Pons (tissue), 1 donor: ENCODE measurements at regions not wholly inside any gene's neighbourhood (a gene's known extent, or its start where the extent isn't known, plus 50 kb on each side); places are given as distances from the start of the nearest gene placed in this dataset.
A peak's percentile ranks its signal among the peaks of the same experiment; 100 is the strongest.
"Not testable (repeated sequence)": the region's sequence is repeated elsewhere in the genome, so short reads cannot be mapped to it uniquely, and the experiment has no call there.

Source experiments
- DNase-seq: peaks from one replicate; pipeline ENCODE4 v3.0.0-alpha.2; 2016; ENCODE audit warnings: low spot score

- DNase-seq = no peak
Observed at GRCh38 chr20:12815778-12816408, 192.9 kb upstream of the SPTLC3 start.

GRCh38 chr20:12821249-12821648 lies 187.5 kb upstream of the SPTLC3 start:
- DNase-seq = no peak

- DNase-seq = no peak
Observed at GRCh38 chr20:12823734-12824133, 185.0 kb upstream of the SPTLC3 start.

GRCh38 chr20:12824328-12825225 lies 184.2 kb upstream of the SPTLC3 start:
- DNase-seq = peak; percentile 12

GRCh38 chr20:12825226-12825595 lies 183.6 kb upstream of the SPTLC3 start:
- DNase-seq = no peak

- no peak for DNase-seq
Observed at GRCh38 chr20:12827816-12828385, 180.9 kb upstream of the SPTLC3 start.

GRCh38 chr20:12829170-12829569 lies 179.6 kb upstream of the SPTLC3 start:
- DNase-seq = no peak

GRCh38 chr20:12833861-12834260 lies 174.9 kb upstream of the SPTLC3 start:
- DNase-seq = no peak

- DNase-seq = no peak
Observed at GRCh38 chr20:12835999-12836398, 172.8 kb upstream of the SPTLC3 start.

- DNase-seq = no peak
Observed at GRCh38 chr20:12837646-12838045, 171.1 kb upstream of the SPTLC3 start.

- no peak for DNase-seq
Observed at GRCh38 chr20:12838261-12838866, 170.4 kb upstream of the SPTLC3 start.

GRCh38 chr20:12847872-12848271 lies 160.9 kb upstream of the SPTLC3 start:
- DNase-seq = no peak

- no peak for DNase-seq
Observed at GRCh38 chr20:12849225-12849910, 159.4 kb upstream of the SPTLC3 start.

GRCh38 chr20:12857643-12858042 lies 151.1 kb upstream of the SPTLC3 start:
- not testable (repeated sequence) for DNase-seq

- DNase-seq = no peak
Observed at GRCh38 chr20:12860619-12861247, 148.0 kb upstream of the SPTLC3 start.

- DNase-seq = no peak
Observed at GRCh38 chr20:12869669-12870068, 139.1 kb upstream of the SPTLC3 start.

- no peak for DNase-seq
Observed at GRCh38 chr20:12870588-12870987, 138.2 kb upstream of the SPTLC3 start.

GRCh38 chr20:12874933-12875332 lies 133.8 kb upstream of the SPTLC3 start:
- no peak for DNase-seq

- DNase-seq = no peak
Observed at GRCh38 chr20:12875510-12875909, 133.3 kb upstream of the SPTLC3 start.

GRCh38 chr20:12882832-12883506 lies 125.8 kb upstream of the SPTLC3 start:
- no peak for DNase-seq

GRCh38 chr20:12883507-12883885 lies 125.3 kb upstream of the SPTLC3 start:
- DNase-seq = no peak
